ENCODE measurements at regions not wholly inside any gene's neighbourhood (a gene's known extent, or its start where the extent isn't known, plus 50 kb on each side); places are given as distances from the start of the nearest gene placed in this dataset.

- no peak overlapping the region for H3K4me3 ChIP-seq (replicated peaks; ENCODE audit: low read depth, low read length)
- DNase-seq (ENCODE audit: extremely low read depth, insufficient read length) = no peak
- TF ChIP-seq CTCF (IDR thresholded peaks at IDR 0.05; ENCODE audit: insufficient read depth, low read length, poor library complexity, severe bottlenecking) = no peak
- H3K36me3 ChIP-seq (ENCODE audit: control insufficient read depth, insufficient read depth, low read length) = no peaks in the 10 kb centered on the region
- H3K27me3 ChIP-seq (replicated peaks; ENCODE audit: control insufficient read depth, insufficient read depth, low read length) = no peaks in the 10 kb centered on the region
Measured at GRCh38 chr6:164303102-164303964, 888.8 kb downstream of the QKI start.

GRCh38 chr6:164296411-164296810, 881.9 kb downstream of the QKI start:
- no peak for TF ChIP-seq CTCF (IDR thresholded peaks at IDR 0.05; ENCODE audit: insufficient read depth, low read length, poor library complexity, severe bottlenecking)
- no peak overlapping the region for H3K4me3 ChIP-seq (replicated peaks; ENCODE audit: low read depth, low read length)
- H3K36me3 ChIP-seq (ENCODE audit: control insufficient read depth, insufficient read depth, low read length) = no peaks in the 10 kb centered on the region
- H3K27me3 ChIP-seq (replicated peaks; ENCODE audit: control insufficient read depth, insufficient read depth, low read length) = no peaks in the 10 kb centered on the region
- no peak for DNase-seq (ENCODE audit: extremely low read depth, insufficient read length)

- Histone ChIP-seq H3K4me3 (replicated peaks; ENCODE audit: low read depth, low read length) (no peak overlapping the region), H3K36me3 (ENCODE audit: control insufficient read depth, insufficient read depth, low read length) (no peaks in the 10 kb centered on the region), H3K27me3 (replicated peaks; ENCODE audit: control insufficient read depth, insufficient read depth, low read length) (no peaks in the 10 kb centered on the region)
- DNase-seq (ENCODE audit: extremely low read depth, insufficient read length) = no peak
- TF ChIP-seq CTCF (IDR thresholded peaks at IDR 0.05; ENCODE audit: insufficient read depth, low read length, poor library complexity, severe bottlenecking) = no peak
Measured at GRCh38 chr6:164294047-164294784, 879.7 kb downstream of the QKI start.

- no peaks in the 10 kb centered on the region for H3K36me3 ChIP-seq (ENCODE audit: control insufficient read depth, insufficient read depth, low read length)
- no peak for DNase-seq (ENCODE audit: extremely low read depth, insufficient read length)
- no peak for TF ChIP-seq CTCF (IDR thresholded peaks at IDR 0.05; ENCODE audit: insufficient read depth, low read length, poor library complexity, severe bottlenecking)
- H3K27me3 ChIP-seq (replicated peaks; ENCODE audit: control insufficient read depth, insufficient read depth, low read length) = no peaks in the 10 kb centered on the region
- H3K4me3 ChIP-seq (replicated peaks; ENCODE audit: low read depth, low read length) = no peak overlapping the region
Measured at GRCh38 chr6:164291224-164291623, 876.7 kb downstream of the QKI start.

GRCh38 chr6:164290101-164290500, 875.6 kb downstream of the QKI start:
- Histone ChIP-seq H3K36me3 (ENCODE audit: control insufficient read depth, insufficient read depth, low read length) (no peaks in the 10 kb centered on the region), H3K27me3 (replicated peaks; ENCODE audit: control insufficient read depth, insufficient read depth, low read length) (no peaks in the 10 kb centered on the region), H3K4me3 (replicated peaks; ENCODE audit: low read depth, low read length) (no peak overlapping the region)
- TF ChIP-seq CTCF (IDR thresholded peaks at IDR 0.05; ENCODE audit: insufficient read depth, low read length, poor library complexity, severe bottlenecking) = no peak
- no peak for DNase-seq (ENCODE audit: extremely low read depth, insufficient read length)

Measured in GM06990 (cell line).